SK-N-MC (cell line): ENCODE measurements at regions not wholly inside any gene's neighbourhood (a gene's known extent, or its start where the extent isn't known, plus 50 kb on each side); places are given as distances from the start of the nearest gene placed in this dataset.

Experiments
- EZH2 ChIP-seq: fragments of 200-600 bp; sonication (generic); IDR thresholded peaks from one replicate; pipeline ENCODE4 v1.6.1; 2017; ENCODE audit warnings: antibody characterized with exemption
- FOXP2 ChIP-seq: optimal IDR thresholded peaks from 2 replicates; pipeline ENCODE3; 2011; ENCODE audit warnings: mild to moderate bottlenecking, moderate library complexity; ENCODE audit not compliant: insufficient read depth; ENCODE audit errors: extremely low read length, control extremely low read depth

GRCh38 chrX:35728481-35728880 lies 69.7 kb upstream of the MAGEB16 start:
- TF ChIP-seq EZH2 (no peak), FOXP2 (no peak)
